ENCODE measurements at regions not wholly inside any gene's neighbourhood (a gene's known extent, or its start where the extent isn't known, plus 50 kb on each side); places are given as distances from the start of the nearest gene placed in this dataset.

DNA sequence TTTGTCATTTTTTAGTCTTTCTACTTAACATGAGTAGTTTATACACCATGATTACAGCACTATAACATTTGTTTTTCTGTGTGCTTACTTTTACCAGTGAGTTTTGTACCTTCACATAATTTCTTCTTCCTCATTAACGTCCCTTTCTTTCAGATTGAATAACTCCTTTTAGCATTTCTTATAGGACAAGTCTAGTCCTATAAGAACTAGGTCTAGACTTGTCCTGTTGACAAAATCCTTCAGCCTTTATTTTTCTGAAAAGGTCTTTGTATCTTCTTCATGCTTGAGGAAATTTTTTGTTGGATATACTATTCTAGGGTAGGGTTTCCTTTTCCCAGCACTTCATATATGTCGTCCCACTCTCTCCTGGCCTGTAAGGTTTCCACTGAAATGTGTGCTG, 253.3 kb upstream of the ARHGAP24 start:
- TF ChIP-seq CTCF (IDR thresholded peaks at IDR 0.05) (no peak), POLR2A (IDR thresholded peaks at IDR 0.05) (no peak)

All from right lobe of liver (tissue), 4 donors.